GM10248 (cell line): ENCODE measurements at regions not wholly inside any gene's neighbourhood (a gene's known extent, or its start where the extent isn't known, plus 50 kb on each side); places are given as distances from the start of the nearest gene placed in this dataset.
"Not testable (repeated sequence)": the region's sequence is repeated elsewhere in the genome, so short reads cannot be mapped to it uniquely, and the experiment has no call there.

Experiments used
- CTCF ChIA-PET: fragments of 300-600 bp; sonication (Branson Sonifier 250); formaldehyde crosslinking; extraction: SDS; loops from one replicate; lab custom pipeline; 2021; ENCODE audit warnings: antibody characterized with exemption; lab: Yijun Ruan, JAX
- POLR2A ChIA-PET: fragments of 350-650 bp; sonication (Branson Sonifier 250); formaldehyde crosslinking; extraction: SDS; loops from one replicate; lab custom pipeline; 2020; ENCODE audit warnings: antibody characterized with exemption; lab: Yijun Ruan, JAX
- DNase-seq: peaks from one replicate; pipeline ENCODE4 v3.0.0; 2012; ENCODE audit errors: extremely low spot score
- TF ChIP-seq, protein P1 (sequence below): IDR thresholded peaks from 2 replicates; pipeline ENCODE4 v1.5.1; 2012; ENCODE audit warnings: mild to moderate bottlenecking, low read depth; ENCODE audit errors: extremely low read depth, missing control alignments, control extremely low read depth

DNA sequence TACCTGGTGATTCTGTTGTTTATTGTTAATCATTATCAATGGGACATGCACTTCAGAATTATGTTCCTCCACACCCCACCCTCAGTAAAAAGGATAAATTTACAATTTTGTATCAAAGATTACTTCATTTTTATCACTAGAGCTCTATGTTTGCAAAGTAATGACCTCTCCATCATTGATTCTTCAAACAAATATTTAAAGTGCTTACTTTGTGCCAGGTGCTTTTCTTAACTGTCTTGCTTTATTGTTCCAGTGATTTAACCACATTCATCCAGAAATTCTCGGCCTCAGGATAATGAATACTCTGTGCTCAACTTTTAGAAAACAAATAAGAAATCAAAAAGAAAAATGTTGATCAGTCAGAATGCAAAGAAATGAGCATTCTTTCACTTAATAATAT, 144.9 kb upstream of the FOXP2 start:
- POLR2A ChIA-PET, result no interaction called here
- TF ChIP-seq, protein P1, sequence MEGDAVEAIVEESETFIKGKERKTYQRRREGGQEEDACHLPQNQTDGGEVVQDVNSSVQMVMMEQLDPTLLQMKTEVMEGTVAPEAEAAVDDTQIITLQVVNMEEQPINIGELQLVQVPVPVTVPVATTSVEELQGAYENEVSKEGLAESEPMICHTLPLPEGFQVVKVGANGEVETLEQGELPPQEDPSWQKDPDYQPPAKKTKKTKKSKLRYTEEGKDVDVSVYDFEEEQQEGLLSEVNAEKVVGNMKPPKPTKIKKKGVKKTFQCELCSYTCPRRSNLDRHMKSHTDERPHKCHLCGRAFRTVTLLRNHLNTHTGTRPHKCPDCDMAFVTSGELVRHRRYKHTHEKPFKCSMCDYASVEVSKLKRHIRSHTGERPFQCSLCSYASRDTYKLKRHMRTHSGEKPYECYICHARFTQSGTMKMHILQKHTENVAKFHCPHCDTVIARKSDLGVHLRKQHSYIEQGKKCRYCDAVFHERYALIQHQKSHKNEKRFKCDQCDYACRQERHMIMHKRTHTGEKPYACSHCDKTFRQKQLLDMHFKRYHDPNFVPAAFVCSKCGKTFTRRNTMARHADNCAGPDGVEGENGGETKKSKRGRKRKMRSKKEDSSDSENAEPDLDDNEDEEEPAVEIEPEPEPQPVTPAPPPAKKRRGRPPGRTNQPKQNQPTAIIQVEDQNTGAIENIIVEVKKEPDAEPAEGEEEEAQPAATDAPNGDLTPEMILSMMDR, result no peak
- CTCF ChIA-PET, result no interaction called here
- no peak for DNase-seq

DNA sequence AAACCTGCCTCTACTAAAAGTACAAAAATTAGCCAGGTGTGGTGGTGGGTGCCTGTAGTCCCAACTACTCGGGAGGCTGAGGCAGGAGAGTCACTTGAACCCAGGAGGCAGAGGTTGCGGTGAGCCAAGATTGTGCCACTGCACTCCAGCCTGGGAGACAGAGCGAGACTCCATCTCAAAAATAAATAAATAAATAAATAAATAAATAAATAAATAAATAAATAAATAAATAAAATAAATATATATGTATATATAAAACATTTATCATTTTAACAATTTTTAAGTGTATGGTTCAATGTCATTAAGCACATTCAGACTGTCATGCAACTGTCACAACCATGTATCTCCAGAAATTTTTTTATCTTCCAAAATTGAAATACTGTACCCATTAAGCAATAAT, 147.1 kb upstream of the FOXP2 start:
- CTCF ChIA-PET, result interaction anchor here (3.1 kb wide), 1 partner anchor 10 kb away, joined by 7 read pairs; no protein-coding TSS in a partner anchor
- POLR2A ChIA-PET, DNase-seq: not testable (repeated sequence)

DNA sequence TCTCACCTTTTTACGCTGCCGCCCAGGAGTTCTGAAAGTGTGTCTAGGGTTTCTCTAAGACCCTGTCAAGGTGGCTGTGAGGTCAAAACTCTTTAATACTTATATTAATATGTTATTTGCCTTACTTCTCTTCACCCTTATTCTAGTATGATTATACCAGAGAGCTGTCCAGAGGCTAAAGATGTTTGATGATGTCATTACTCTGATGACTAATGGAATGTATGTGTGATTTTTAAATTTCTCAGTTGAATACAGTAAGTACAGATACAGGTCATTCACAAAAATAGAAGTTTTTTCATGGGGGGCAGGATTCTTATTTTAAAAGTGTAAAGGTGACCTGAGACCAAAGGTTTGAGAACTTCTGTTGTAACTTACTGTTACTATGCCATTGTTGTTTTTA, 150.6 kb upstream of the FOXP2 start:
- ChIA-PET CTCF (interaction anchor here (1.4 kb wide), 1 partner anchor 20 kb away, joined by 3 read pairs; no protein-coding TSS in a partner anchor), POLR2A (no interaction called here)
- TF ChIP-seq, protein P1, result no peak
- DNase-seq, result no peak

DNA sequence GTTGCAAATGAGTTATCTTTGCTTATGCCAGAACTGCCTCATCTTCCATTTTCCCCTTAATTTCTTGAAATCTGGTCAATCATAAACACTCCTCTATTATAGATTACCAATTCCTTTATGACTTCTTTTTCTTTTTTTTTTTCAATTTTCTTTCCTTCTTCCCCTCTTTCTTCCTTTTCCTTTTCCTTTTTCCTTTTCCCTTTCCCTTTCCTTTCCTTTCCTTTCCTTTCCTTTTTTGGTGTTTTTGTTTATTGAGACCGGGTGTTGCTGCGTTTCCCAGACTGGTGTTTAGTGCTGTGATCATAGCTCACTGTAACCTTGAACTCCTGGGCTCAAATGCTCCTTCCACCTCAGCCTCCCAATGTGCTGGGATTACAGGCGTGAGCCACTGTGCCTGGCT, 151.4 kb upstream of the FOXP2 start:
- TF ChIP-seq, protein P1, result no peak
- no peak for DNase-seq
- ChIA-PET CTCF (interaction anchor here (1.4 kb wide), 1 partner anchor 19 kb away, joined by 3 read pairs; no protein-coding TSS in a partner anchor), POLR2A (no interaction called here)

DNA sequence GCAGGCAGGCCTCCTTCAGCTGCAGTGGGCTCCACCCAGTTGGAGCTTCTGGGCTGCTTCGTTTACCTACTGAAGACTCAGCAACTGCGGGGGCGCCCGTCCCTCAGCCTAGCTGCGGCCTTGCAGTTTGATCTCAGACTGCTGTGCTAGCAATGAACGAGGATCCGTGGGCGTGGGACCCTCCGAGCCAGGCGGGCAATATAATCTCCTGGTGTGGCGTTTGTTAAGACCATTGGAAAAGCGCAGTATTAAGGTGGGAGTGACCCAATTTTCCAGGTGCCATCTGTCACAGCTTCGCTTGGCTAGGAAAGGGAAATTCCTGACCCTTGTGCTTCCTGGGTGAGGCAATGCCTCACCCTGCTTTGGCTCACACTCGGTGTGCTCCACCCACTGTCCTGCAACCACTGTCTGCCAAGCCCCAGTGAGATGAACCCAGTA, 159.2 kb upstream of the FOXP2 start:
- CTCF ChIA-PET, result interaction anchor here (1.1 to 1.5 kb wide), 2 partner anchors 11 to 21 kb away, joined by 3 read pairs; no protein-coding TSS in a partner anchor
- DNase-seq, result no peak
- POLR2A ChIA-PET, result no interaction called here
- TF ChIP-seq, protein P1, result no peak

DNA sequence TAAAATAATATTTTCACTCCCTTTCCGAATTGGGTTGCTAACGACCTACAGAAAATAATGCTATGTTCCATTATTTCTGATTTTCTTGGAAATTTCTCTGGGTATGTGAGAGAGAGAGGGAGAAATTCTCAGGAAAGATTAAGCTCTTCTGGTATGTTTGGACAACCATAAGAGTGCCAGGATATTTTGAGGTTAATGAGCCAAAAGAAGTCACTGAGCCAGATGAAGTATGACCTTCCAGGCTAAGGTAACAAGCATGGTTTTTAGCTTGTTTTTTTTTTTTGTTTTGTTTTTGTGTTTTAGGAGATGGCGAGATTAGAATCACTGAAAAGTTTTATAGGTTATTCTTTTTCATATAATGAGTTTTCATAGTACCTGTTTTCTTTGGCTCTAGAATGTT, 171.0 kb upstream of the FOXP2 start:
- TF ChIP-seq, protein P1, result no peak
- ChIA-PET POLR2A (no interaction called here), CTCF (interaction anchor here (0.8 to 1.5 kb wide), 3 partner anchors 12 to 20 kb away, joined by 3 read pairs; no protein-coding TSS in a partner anchor)
- DNase-seq, result no peak

DNA sequence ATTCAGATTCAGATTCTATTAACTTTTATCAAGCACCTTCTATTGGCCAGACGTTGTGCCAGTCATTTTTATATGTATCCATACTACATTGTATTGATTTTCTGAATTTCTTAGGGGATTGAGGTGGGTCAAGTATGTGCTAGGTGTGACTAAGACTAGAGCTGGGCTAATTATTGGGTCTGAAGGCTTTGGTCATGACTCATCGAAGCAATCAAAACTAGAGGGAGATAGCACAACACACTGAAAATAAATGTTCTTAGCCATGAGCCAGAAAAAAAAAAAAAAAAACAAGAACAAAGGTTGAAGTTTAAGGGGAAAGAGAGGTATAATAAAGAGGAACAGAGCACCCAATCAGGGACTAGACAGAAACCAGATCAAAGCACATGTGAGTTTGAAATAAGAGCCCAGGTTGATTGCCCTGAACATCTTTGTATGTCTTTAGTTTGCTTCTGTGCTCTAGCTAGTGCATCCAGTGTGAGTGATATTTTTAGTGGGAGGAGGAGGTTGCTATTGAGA, 171.6 kb upstream of the FOXP2 start:
- TF ChIP-seq, protein P1, result no peak
- ChIA-PET POLR2A (no interaction called here), CTCF (interaction anchor here (1.3 to 1.5 kb wide), 2 partner anchors 13 to 21 kb away, joined by 3 read pairs; no protein-coding TSS in a partner anchor)
- DNase-seq, result no peak
